Astrocyte (in vitro differentiated cells and primary cell): ENCODE measurements at regions not wholly inside any gene's neighbourhood (a gene's known extent, or its start where the extent isn't known, plus 50 kb on each side); places are given as distances from the start of the nearest gene placed in this dataset.

Source experiments
- DNase-seq: peaks from one replicate; pipeline ENCODE4 v3.0.0-alpha.2; 2010; ENCODE audit warnings: low read depth
- FAIRE-seq: peaks from 2 replicates; lab custom pipeline; 2011; peaks lifted over from hg19 to GRCh38; lab: Jason Lieb, UNC
- H2AFZ ChIP-seq: 2 replicates; pipeline ENCODE4 v1.6.0; 2012; ENCODE audit warnings: low read depth, low read length, inconsistent platforms
- H3K27ac ChIP-seq: 2 replicates; pipeline ENCODE4 v1.5.1; 2011; ENCODE audit warnings: low read depth, low read length, inconsistent platforms
- H3K27me3 ChIP-seq: 2 replicates; pipeline ENCODE4 v1.6.0; 2011; ENCODE audit warnings: low read length, inconsistent platforms; ENCODE audit not compliant: insufficient read depth
- H3K36me3 ChIP-seq: 2 replicates; pipeline ENCODE4 v1.5.1; 2011; ENCODE audit warnings: low read length, inconsistent platforms; ENCODE audit not compliant: insufficient read depth
- H3K4me1 ChIP-seq: 2 replicates; pipeline ENCODE4 v1.5.1; 2011; ENCODE audit warnings: low read length, inconsistent platforms; ENCODE audit not compliant: insufficient read depth
- H3K4me2 ChIP-seq: 2 replicates; pipeline ENCODE4 v1.6.0; 2012; ENCODE audit warnings: low read length, inconsistent platforms
- H3K4me3 ChIP-seq: 2 replicates; pipeline ENCODE4 v1.5.1; 2011; ENCODE audit warnings: low read depth, mild to moderate bottlenecking, low read length, inconsistent platforms; ENCODE audit not compliant: insufficient read depth
- H3K79me2 ChIP-seq: 2 replicates; pipeline ENCODE4 v1.6.0; 2012; ENCODE audit warnings: mild to moderate bottlenecking, low read length, inconsistent platforms; ENCODE audit not compliant: insufficient read depth
- H3K9ac ChIP-seq: 2 replicates; pipeline ENCODE4 v1.6.0; 2012; ENCODE audit warnings: mild to moderate bottlenecking, low read length, inconsistent platforms
- H3K9me3 ChIP-seq: 2 replicates; pipeline ENCODE4 v1.5.1; 2012; ENCODE audit warnings: low read depth, mild to moderate bottlenecking, low read length, inconsistent platforms; ENCODE audit not compliant: insufficient read depth
- H4K20me1 ChIP-seq: 2 replicates; pipeline ENCODE4 v1.6.0; 2012; ENCODE audit warnings: low read length, inconsistent platforms; ENCODE audit not compliant: insufficient read depth
- H3K27ac Mint-ChIP-seq: one replicate; pipeline ENCODE4 v1.8.0; 2021; ENCODE audit warnings: mild to moderate bottlenecking, mixed read lengths; ENCODE audit not compliant: unreplicated experiment
- H3K27me3 Mint-ChIP-seq: one replicate; pipeline ENCODE4 v1.8.0; 2021; ENCODE audit warnings: low read depth, mixed read lengths; ENCODE audit not compliant: unreplicated experiment
- H3K36me3 Mint-ChIP-seq: one replicate; pipeline ENCODE4 v1.8.0; 2021; ENCODE audit warnings: low read depth, mixed read lengths; ENCODE audit not compliant: unreplicated experiment
- H3K4me1 Mint-ChIP-seq: one replicate; pipeline ENCODE4 v1.8.0; 2021; ENCODE audit warnings: low read depth, mixed read lengths; ENCODE audit not compliant: unreplicated experiment
- H3K4me3 Mint-ChIP-seq: one replicate; pipeline ENCODE4 v1.8.0; 2021; ENCODE audit warnings: mild to moderate bottlenecking, moderate library complexity, mixed read lengths; ENCODE audit not compliant: unreplicated experiment
- H3K9me3 Mint-ChIP-seq: one replicate; pipeline ENCODE4 v1.8.0; 2021; ENCODE audit warnings: mild to moderate bottlenecking, mixed read lengths; ENCODE audit not compliant: unreplicated experiment
- CTCF ChIP-seq: IDR thresholded peaks from 2 replicates; pipeline ENCODE4 v1.5.1; 2011; ENCODE audit warnings: low read depth, mild to moderate bottlenecking, inconsistent platforms, low read length, moderate library complexity; ENCODE audit not compliant: insufficient read depth
- EZH2 ChIP-seq: IDR thresholded peaks from 2 replicates; pipeline ENCODE4 v1.6.1; 2012; ENCODE audit warnings: mild to moderate bottlenecking, low read length, inconsistent platforms; ENCODE audit not compliant: insufficient read depth

- Mint-ChIP-seq H3K9me3 (peaks cover 2% of the 10 kb centered on the region), H3K36me3 (no peaks in the 10 kb centered on the region), H3K4me1 (peaks cover 4% of the 10 kb centered on the region), H3K4me3 (no peak overlapping the region), H3K27me3 (peaks cover 2% of the 10 kb centered on the region), H3K27ac (no peak overlapping the region)
- H4K20me1 ChIP-seq, result no peaks in the 10 kb centered on the region
- H3K9ac ChIP-seq, result no peak overlapping the region
- H3K36me3 ChIP-seq, result no peaks in the 10 kb centered on the region
- no peak overlapping the region for H3K4me3 ChIP-seq
- no peaks in the 10 kb centered on the region for H3K4me1 ChIP-seq
- H2AFZ ChIP-seq, result no peak overlapping the region
- no peak overlapping the region for H3K27ac ChIP-seq
- H3K79me2 ChIP-seq, result no peaks in the 10 kb centered on the region
- no peak overlapping the region for H3K4me2 ChIP-seq
- TF ChIP-seq EZH2, result no peak
- TF ChIP-seq CTCF, result no peak
- no peaks in the 10 kb centered on the region for H3K9me3 ChIP-seq
- no peaks in the 10 kb centered on the region for H3K27me3 ChIP-seq
- DNase-seq (no peak), FAIRE-seq (no peak)
Observed at GRCh38 chr2:18426174-18426573, 134.3 kb downstream of the RDH14 start.

- Histone ChIP-seq H4K20me1 (no peaks in the 10 kb centered on the region), H3K79me2 (no peaks in the 10 kb centered on the region), H2AFZ (no peak overlapping the region), H3K4me2 (no peak overlapping the region), H3K36me3 (no peaks in the 10 kb centered on the region), H3K4me3 (no peak overlapping the region), H3K27me3 (no peaks in the 10 kb centered on the region), H3K9ac (no peak overlapping the region), H3K9me3 (no peaks in the 10 kb centered on the region), H3K27ac (no peak overlapping the region), H3K4me1 (no peaks in the 10 kb centered on the region)
- no peak overlapping the region for H3K27ac Mint-ChIP-seq
- FAIRE-seq (no peak), DNase-seq (no peak)
- peaks cover 2% of the 10 kb centered on the region for H3K27me3 Mint-ChIP-seq
- H3K36me3 Mint-ChIP-seq, result no peaks in the 10 kb centered on the region
- no peak for TF ChIP-seq CTCF
- TF ChIP-seq EZH2, result no peak
- H3K4me3 Mint-ChIP-seq, result no peak overlapping the region
- H3K4me1 Mint-ChIP-seq, result peaks cover 4% of the 10 kb centered on the region
- peaks cover 2% of the 10 kb centered on the region for H3K9me3 Mint-ChIP-seq
Observed at GRCh38 chr2:18425210-18425703, 135.2 kb downstream of the RDH14 start.

- no peak overlapping the region for H3K9ac ChIP-seq
- H3K9me3 ChIP-seq, result no peaks in the 10 kb centered on the region
- no peak overlapping the region for H3K4me3 ChIP-seq
- Mint-ChIP-seq H3K27ac (no peak overlapping the region), H3K4me1 (peaks cover 4% of the 10 kb centered on the region), H3K9me3 (peaks cover 2% of the 10 kb centered on the region), H3K4me3 (no peak overlapping the region), H3K36me3 (no peaks in the 10 kb centered on the region), H3K27me3 (peaks cover 2% of the 10 kb centered on the region)
- DNase-seq (no peak), FAIRE-seq (no peak)
- H3K27ac ChIP-seq, result no peak overlapping the region
- no peaks in the 10 kb centered on the region for H3K36me3 ChIP-seq
- TF ChIP-seq CTCF (no peak), EZH2 (no peak)
- H3K79me2 ChIP-seq, result no peaks in the 10 kb centered on the region
- no peaks in the 10 kb centered on the region for H3K27me3 ChIP-seq
- H4K20me1 ChIP-seq, result no peaks in the 10 kb centered on the region
- no peaks in the 10 kb centered on the region for H3K4me1 ChIP-seq
- no peak overlapping the region for H2AFZ ChIP-seq
- H3K4me2 ChIP-seq, result no peak overlapping the region
Observed at GRCh38 chr2:18423636-18424035, 136.8 kb downstream of the RDH14 start.
